GM21529 (cell line): ENCODE measurements at regions not wholly inside any gene's neighbourhood (a gene's known extent, or its start where the extent isn't known, plus 50 kb on each side); places are given as distances from the start of the nearest gene placed in this dataset.

Experiments used
- ATAC-seq: cut with Tn5 transposase; IDR thresholded peaks from one replicate; pipeline ENCODE4 v1.9.1; 2021; ENCODE audit not compliant: unreplicated experiment

DNA sequence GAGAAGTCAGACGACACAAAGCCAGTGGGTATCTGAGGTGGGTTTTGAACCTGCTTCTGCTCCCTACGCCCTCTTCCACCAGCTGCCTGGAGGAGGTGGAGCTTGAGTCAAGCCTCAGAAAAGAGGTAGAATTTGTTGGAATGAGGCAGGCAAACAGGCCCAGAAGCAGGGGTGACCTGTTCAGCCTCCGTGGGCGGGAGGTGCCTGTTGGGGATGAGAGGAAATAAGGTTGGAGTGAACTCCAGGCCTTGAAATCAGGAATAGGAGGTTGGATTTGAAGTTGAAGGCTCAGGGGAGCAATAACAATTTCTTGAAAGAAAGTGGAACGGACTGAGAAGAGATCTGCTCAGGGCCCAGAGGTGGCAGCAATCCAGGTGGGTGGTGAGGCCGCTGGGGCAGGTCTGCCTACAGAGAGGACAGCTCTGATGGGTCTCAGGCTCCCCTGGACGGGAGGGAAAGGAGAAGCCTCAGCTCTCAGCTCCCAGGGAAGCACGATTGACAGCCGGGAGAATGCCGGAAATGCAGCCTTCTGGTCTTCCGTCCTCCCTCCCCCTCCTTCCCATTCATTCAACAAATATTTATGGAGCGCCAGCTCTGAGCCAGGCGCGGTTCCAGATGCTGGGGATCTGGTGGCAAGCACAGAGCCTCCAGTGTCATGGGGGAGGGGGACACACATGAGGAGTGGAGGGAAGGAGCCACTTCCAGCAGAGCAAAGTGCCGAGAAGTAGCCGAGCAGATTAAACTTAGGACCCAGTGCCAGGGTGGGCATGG, 61.9 kb upstream of the CIBAR2 start:
- no peak for ATAC-seq

DNA sequence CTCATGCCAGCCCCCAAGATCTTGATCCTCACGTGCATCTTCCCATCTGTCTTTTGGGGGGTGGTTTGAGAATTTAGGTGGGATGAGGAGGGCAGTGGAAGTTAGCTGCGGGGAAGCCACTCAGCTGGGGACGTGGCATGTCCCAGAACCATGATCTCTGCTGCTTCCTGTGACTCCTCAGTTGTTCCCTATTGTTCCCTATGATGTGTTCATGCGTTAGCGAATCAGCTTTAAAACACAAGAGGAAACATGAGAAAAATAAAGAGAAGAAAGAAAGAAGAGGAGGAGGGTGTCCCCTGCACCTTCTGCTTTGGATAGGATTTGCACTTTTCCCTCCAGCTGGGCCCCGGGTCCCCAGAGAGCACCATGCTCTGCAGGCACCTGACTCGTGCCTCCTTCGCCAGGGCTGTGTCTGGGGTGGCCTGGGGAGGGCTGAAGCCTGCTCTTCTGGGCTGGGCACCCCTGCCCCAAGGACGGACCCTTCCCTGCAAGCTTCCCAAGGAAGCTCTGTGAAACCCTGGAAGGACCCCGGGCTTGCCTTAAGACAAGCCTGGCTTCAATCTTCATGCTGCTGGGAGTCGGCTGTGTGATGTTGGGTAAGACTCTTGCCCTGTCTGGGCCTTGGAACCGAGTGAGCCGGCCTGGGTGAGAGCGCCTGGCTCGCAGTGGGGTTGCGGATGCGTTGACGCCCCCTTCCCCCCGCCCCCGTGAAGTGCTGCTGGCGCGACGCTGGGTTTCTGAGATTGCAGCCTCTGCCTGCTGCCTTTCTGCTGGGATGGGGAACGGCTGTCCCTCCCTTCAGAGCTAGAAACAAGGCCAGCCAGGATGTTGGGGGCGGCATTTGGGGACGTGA, 62.8 kb upstream of the CIBAR2 start:
- ATAC-seq, result no peak

DNA sequence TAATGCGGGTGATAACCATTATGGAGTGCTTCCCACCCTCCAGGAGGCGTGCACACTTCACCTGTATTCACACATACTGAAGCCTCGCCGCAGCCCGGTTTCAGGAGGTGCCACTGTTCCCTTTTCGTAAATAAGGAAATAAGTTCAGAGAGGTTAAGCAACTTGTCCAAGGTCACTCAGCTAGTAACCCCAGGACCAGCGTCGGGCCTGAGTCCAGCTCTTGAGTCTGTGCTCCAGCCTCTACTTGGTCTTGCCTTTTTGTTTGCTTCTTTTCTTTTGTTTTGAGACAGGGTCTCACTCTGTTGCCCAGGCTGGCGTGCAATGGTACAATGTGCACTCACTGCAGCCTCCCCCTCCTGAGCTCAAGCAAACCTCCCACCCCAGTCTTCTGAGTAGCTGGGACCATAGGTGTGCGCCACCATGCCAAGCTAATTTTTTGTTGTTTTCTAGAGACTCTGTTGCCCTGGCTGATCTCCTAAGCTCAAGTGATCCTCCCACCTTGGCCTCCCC, 63.5 kb upstream of the CIBAR2 start:
- no peak for ATAC-seq

DNA sequence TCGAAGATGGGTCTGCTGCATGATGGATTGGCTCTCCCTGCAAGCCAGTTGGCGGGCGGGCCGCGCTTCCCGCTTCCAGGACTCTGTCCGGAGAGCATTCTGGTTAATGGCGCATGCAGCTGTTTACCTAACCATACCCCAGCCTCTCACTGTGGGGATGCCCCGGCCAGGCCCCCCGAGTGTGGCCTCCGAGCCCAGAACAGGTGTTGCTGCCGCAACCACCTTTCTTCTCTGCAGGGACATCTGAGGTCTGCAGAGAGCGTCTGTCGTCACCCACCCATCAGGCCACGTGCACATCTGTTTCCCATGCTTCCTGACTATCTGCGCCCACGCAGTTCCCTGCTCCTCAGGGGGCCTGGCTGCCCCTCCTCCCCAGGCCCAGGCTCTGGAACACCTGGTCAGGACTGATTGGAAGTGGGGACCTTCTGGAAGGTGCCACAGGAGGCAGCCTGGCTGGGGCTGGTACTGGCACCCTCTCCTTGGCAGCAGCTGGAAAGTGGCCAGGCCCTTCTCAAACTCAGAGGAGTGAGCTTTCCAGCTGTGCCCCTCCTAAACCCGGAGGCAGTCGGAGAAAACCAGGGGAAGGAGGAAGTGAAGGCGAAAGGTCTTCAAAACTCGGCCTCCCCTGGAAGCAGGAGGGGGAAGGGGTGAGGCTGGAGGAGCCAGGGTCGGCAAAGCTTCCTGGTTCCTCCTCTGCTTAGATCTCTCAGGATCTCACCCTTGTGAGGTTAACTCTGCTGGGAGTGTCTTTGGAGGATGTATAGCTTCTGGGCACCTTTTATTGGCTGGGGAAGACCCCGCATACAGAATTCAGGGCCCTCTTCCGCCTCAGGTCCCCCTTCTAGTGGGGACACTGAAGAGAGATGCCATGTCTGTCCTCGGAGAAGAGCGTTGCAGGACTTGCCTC, 64.5 kb upstream of the CIBAR2 start:
- no peak for ATAC-seq

DNA sequence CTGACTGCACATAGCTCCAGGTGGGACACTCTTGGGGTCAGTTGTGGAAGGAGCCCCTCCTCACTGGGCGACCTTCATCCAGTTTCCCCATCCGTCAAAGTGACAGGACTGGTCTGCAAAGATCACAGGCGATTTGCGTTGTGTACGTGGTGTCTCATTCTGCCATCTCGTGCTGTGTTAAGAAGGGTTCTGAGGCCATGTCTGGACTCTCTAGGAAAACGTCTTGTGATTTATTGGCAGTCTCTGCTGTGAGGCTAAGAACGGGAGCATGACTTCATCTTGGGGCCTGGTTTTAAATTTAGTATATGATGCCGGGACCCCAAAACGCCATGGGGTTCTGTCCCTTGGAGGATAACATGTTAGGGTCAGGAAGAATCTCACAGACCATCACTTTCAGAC, 65.2 kb upstream of the CIBAR2 start:
- ATAC-seq, result no peak

DNA sequence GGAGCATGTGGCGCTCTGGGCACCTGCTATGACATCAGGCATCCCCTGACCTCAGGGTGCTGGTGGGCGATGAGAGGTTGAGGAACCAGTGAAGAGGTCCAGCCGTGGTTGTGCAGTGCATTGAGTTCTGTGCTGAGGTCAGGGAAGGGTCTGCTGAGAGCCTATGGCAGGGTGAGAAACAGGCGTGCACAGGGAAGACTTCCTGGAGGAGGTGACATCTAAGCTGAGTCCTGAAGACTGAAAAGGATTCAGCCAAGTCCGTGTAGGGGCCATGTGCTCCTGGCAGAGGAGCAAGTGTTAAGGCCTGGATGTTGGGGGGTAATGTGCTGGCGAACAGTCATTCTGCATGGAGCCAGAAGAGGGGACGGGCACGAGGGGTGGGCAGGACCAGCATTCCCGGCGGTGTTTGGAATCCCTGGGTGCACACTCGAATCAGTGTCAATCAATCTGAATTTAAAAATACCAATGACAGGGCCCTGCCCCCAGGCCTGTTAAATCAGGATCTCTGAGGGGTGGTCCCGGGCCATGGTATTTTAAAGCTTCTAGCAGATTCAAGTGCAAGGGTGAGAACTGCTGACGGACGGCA, 65.8 kb upstream of the CIBAR2 start:
- ATAC-seq, result no peak

DNA sequence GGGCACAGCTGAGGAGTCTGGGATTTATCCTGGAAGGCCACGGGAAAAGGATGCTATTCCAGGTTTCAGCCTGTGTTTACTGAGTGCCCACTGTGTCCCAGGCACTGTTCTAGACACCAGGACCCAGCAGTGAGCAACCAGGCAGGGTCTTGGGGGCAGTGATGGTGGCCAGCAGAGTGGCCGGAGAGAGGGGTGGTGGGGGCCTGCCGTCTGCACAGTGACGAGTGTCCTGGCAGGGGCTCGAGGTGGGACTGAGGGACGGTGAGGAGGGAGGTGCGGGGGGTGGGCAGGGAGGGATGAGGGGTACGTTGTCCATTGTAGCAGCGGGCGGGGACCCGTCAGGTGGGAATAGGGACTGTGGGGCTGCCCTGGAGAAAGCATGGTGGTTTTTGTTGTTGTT, 66.3 kb upstream of the CIBAR2 start:
- ATAC-seq, result no peak

DNA sequence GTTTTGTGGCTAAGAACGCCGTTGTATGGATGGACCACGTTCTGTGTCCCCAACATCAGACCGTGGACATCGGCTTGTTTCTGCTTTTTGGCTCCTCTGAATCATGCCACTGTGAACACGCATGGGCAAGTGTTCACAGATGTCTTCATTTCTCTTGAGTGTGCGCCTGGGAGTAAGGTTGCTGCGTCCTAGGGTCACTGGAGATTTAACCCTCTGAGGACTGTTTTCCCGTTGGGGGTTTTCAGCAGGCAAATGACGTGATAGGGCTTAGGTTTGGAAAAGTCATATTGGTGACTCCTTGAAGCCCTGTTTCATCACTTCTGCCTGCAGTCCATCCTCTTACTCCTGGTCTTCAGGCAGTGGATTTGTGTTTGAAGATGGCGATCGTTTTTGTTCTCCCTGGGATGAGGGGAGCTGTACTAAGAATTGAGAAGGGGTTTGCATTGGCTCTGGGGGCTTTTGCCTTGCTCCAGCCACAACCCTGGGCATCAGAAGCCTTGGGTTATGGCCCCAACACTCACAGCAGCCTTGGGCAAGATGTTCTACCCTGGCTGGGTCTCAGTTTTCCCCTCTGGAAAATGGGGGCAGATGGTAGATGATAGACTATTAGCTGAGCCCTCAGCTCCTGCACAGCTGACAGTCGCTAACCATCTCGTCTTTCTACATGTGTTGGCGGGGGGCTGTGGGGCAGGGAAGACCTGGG, 67.2 kb upstream of the CIBAR2 start:
- no peak for ATAC-seq

DNA sequence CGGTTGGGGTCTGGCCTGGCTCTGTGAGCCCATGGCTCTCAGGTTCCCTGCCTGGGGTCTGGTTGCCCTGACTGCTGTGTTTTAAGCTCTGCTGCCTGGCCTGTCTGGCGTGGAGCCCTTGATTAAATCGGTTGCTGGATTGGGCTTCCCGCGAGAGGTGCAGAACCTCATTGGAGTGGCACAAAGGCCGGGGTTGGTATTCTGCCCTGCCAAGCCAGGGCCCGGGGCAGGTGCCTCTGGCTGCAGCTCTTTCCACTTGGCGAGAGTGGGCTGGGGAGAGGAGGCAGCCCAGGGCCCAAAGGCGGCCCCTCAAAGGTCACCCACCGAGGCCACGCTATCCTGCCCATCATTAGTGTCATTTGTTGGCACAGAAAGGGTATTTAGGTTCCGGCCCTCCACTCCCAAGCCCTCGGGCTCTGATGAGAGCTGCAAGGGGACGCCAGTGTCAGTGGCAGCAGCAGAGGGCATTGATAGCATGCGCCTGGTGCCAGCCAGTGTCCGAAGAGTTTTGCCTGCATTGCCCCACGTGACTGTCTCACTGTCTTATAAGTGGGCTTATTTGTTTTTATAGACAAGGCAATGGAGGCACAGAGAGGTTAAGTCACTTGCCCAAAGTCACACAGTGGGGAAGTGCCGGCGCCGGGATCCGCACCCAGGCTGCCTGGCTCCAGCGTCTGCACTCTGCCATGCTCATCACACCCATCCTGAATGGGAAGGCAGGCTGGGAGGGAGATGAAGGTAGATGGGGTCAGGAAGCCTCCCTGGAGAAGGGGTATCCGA, 68.0 kb upstream of the CIBAR2 start:
- ATAC-seq, result no peak

DNA sequence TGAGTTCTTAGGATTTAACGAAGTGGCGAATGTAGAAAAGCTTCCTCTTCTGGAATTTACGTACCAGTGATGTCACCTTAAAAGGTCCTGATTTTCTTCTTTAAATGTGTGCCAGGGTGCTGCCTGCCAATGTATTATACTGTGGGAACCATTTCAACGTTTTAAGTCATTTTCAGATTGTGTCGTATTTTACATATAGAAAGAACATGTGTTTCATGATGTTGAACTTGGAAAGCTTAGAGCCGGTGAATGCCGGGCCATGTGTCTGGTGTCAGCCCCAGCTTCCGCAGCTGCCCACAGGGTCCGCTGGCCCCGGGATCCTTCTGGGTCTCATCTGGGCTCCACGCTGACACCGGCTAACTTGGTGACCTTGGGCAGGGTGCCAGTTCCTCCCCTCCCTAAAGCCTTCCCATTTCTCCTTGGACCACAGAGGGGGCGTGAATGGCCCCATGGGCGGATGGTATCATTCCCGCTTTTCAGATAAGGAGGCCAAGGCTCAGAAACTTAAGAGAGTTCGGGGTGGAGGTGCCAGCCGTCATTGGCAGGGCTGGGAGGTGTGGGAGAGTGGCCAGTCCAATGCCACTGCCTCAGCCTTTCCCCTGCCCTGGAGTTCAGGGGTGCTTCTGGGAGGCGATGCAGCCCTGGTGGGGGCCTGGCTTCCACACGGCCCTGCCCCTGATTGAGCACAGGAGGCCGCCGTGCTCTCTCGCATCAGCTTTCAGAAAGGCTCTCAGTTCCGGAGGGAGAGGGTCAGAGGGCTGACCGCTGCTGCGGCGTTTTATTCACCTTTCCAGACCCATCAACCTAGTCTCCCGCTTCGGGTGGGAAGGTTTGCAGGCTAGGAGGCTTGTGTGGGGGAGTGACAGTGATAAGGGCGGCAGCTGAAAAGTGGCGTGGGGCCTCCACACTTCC, 68.8 kb upstream of the CIBAR2 start:
- no peak for ATAC-seq

DNA sequence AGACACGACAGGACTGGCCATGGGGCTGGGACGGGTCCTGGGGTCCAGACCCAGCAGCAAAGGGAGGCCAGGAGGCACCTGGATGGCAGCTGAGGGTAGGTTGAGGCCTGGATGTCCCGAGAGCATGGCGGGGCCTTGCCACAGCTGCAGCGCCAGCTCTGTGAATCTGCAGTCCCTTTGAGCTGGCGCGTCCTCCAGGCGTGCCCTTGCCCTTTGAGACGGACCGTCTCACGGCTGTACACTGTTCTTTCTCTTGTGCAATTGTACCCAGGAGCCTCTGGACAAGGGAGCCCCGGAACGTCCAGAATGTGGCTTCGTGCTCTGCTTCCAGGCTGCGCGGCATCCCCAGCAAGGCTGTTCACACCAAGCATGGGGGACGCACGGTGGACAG, 69.5 kb upstream of the CIBAR2 start:
- ATAC-seq, result no peak

DNA sequence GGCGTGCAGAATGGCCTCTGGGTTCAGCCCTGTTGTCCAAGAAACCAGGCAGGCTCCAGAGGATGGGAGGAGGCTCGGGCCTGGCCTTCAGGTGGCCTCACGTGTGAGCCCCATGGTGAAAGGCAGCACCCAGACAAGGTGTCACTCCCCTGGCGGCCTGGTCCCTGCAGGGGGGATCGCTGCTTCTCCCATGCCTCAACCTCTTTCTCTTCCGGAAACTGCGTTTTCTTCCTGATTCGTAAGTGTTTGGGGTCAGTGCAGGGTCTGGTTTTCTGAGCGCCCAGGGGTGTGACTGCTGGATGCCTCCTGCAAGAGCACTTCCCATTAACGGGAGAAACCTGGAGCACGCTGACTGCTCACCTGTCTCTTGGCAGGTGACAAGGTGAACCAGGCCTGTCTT, 70.0 kb upstream of the CIBAR2 start:
- ATAC-seq, result no peak

DNA sequence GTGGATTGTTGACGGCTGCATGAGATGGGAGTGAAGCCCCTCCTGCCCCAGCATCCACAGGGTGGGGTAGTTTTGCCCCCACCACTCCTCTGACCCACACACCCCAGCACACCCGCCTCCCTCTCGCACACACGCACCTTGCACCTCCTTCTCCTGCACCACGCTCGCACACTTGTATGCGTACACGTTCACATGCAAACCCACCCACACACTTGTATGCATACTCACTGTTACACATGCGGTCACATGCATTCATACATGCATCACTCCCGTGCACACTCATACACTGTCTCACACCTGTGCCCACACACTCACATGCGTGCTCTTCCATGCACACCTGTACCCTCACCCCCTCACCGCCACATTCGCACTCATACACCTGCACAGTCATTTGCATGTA, 70.5 kb upstream of the CIBAR2 start:
- ATAC-seq, result no peak

DNA sequence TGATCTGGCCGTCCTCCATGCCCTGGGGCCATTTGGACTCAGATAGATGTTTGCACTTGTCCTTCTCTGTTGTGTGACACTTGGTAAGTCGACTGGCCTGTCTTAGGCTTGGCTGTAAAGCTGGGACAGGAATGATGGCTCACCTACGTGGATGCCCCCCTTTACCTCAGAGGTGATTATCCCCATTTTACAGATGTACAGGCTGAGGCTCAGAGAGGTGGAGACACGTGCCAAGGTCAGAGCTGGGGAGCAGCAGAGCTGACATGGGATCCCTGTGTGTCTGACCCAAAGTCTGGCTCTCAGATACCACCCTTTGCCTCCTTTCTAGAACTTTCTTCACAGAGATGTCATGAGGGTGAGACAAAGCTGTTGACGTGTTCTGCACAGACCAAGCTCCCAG, 71.3 kb upstream of the CIBAR2 start:
- no peak for ATAC-seq

DNA sequence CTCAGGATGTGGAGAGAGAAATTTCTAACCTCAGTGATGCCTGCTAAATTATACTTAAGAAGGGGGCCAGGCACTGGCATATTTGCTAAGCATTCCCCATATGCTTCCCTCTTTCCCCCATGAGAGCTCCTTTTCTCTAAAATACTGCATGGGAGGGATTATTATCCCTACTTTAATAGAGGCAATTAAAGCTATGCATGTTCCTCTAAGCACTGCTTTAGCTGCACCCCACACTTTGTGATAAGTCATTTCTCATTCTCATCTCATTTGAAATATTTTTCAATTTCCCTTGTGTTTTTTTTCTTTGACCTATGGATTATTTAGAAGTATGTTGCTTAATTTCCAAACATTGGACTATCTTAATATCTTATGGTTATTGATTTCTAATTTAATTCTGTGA, 72.1 kb upstream of the CIBAR2 start:
- ATAC-seq, result no peak

DNA sequence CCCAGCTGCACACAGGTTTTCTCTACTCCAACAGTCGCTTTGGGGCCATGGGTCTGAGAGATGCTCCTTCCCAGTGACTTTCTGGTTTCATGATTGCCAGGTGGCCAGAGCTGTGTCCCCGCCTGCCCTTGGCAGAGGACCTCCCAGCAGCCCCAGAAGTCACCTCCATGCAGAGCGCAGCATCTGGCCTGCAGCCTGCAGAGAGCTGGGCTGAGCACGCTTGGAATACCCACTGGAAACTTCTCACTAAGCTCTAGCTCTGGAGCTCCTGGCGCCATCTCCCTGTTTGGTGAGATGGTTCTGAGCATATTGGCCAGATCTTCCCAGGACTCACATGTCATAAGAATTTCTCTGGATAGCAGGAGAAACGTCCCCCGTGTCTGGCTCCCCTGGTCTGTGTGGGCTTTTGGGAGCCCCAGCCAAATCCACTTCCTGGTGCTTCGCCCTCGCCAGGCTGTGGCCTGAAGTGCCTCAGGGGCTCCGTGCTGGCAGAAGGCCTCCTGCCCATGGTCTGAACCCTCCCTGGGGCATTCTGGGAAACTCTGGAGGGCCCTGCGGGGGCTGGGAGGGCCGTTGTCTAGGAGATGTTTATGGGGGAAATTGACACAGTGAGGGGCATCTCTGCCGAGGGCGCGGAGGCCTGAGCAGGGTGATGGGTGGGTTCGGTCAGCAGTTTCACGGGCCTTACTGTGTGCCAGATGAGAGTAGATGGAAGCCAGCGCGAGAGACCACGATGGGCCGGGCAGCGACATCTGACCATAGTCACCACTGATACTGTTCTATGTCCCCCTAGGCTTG, 73.2 kb upstream of the CIBAR2 start:
- no peak for ATAC-seq

DNA sequence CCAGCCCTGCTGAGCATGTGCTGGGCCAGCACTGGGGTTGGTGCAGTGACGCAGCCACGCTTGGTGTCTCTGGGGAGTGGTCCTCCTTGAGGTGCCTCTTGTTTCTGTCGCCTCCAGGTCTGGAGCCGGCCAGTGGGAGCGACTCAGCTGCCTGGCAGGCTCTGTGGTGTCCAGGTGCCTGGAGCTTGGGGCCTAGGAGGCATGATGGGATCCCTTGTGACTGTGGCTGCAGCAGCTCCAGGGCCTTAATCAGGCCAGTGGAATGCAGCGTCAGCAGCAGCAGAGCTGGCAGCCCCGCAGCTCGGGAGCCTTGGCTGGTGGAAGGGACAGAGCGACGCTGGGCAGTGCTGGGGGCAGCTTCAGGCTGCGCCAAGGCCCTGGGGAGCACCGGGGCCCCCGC, 74.7 kb upstream of the CIBAR2 start:
- no peak for ATAC-seq

DNA sequence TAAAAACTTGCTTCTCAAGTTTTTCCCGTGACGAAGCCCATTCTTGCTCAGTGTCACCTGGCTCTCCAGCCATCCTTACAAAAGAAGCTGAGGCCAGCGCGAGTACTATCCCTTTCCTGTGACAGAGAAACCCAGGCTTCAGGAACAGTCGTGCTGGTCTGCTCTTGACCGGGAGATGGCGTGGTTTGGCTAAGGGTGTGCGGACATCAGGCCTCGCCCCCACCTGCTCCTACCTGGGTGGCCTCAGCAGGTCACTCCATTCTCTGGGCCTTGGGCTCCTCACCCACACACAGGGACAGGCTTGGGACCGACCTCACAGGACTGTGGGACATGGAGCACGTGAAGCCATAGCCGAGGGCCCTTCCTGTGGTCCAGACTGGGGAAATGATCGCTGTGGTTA, 75.2 kb upstream of the CIBAR2 start:
- ATAC-seq, result no peak
